PC-9 (cell line): ENCODE measurements at regions not wholly inside any gene's neighbourhood (a gene's known extent, or its start where the extent isn't known, plus 50 kb on each side); places are given as distances from the start of the nearest gene placed in this dataset.

Experiments used
- BruUV-seq: library from RNA; stranded (reverse); fragments of 400-500 nt; replicated peaks from 2 replicates; lab custom pipeline; 2021; lab: Mats Ljungman, UMichigan
- CTCF ChIA-PET: fragments of 300-600 bp; sonication (Branson Sonifier 250); formaldehyde crosslinking; loops from one replicate; lab custom pipeline; 2022; ENCODE audit warnings: antibody characterized with exemption; lab: Charles Lee
- POLR2A ChIA-PET: fragments of 300-600 bp; sonication (Branson Sonifier 250); formaldehyde crosslinking; loops from one replicate; lab custom pipeline; 2022; ENCODE audit warnings: antibody characterized with exemption; ENCODE audit not compliant: unreplicated experiment; lab: Charles Lee
- DNase-seq, 2 experiments: peaks; one replicate each; pipeline versions ENCODE4 v3.0.0 to v3.0.0-alpha.2; 2015 to 2022; ENCODE audit warnings: mixed read lengths in 1 of 2
- H2AFZ ChIP-seq: fragments of 200-600 bp; sonication (generic); 2 replicates; pipeline ENCODE4 v1.8.1; 2017; ENCODE audit warnings: antibody characterized with exemption
- H3F3A ChIP-seq: fragments of 200-600 bp; sonication (generic); 2 replicates; pipeline ENCODE4 v1.8.1; 2017; ENCODE audit warnings: antibody characterized with exemption, mild to moderate bottlenecking, low read depth; ENCODE audit not compliant: insufficient read depth
- H3K27ac ChIP-seq: fragments of 200-600 bp; sonication (generic); 2 replicates; pipeline ENCODE4 v1.6.1; 2016; ENCODE audit warnings: mixed run types
- H3K27me3 ChIP-seq: fragments of 200-600 bp; sonication (generic); 2 replicates; pipeline ENCODE4 v1.6.1; 2016; ENCODE audit warnings: low read depth, mixed run types; ENCODE audit not compliant: insufficient read depth
- H3K36me3 ChIP-seq: fragments of 200-600 bp; sonication (generic); 2 replicates; pipeline ENCODE4 v1.6.1; 2016; ENCODE audit warnings: low read depth, mixed run types
- H3K4me1 ChIP-seq: fragments of 200-600 bp; sonication (generic); replicated peaks from 2 replicates; pipeline ENCODE4 v1.6.1; 2016; ENCODE audit warnings: mixed run types; ENCODE audit not compliant: insufficient read depth
- H3K4me2 ChIP-seq: fragments of 200-600 bp; sonication (generic); 2 replicates; pipeline ENCODE4 v1.6.1; 2017; ENCODE audit warnings: mixed run types
- H3K4me3 ChIP-seq: fragments of 200-600 bp; sonication (generic); 2 replicates; pipeline ENCODE4 v1.6.1; 2016; ENCODE audit warnings: mixed run types
- H3K79me2 ChIP-seq: fragments of 200-600 bp; sonication (generic); 2 replicates; pipeline ENCODE4 v1.6.1; 2017; ENCODE audit warnings: low read depth, mixed run types
- H3K9me2 ChIP-seq: fragments of 200-600 bp; sonication (generic); 2 replicates; pipeline ENCODE4 v1.8.1; 2017; ENCODE audit warnings: mild to moderate bottlenecking; ENCODE audit not compliant: insufficient read depth
- H3K9me3 ChIP-seq: fragments of 200-600 bp; sonication (generic); 2 replicates; pipeline ENCODE4 v1.8.1; 2016; ENCODE audit warnings: low read depth; ENCODE audit not compliant: insufficient read depth
- H4K20me1 ChIP-seq: fragments of 200-600 bp; sonication (generic); 2 replicates; pipeline ENCODE4 v1.8.1; 2017; ENCODE audit not compliant: insufficient read depth
- CTCF ChIP-seq: fragments of 200-600 bp; sonication (generic); conservative IDR thresholded peaks from 2 replicates; pipeline ENCODE4 v1.6.1; 2017; ENCODE audit warnings: mixed run types, antibody characterized with exemption, mild to moderate bottlenecking, moderate library complexity
- EZH2 ChIP-seq: fragments of 200-600 bp; sonication (generic); IDR thresholded peaks from 2 replicates; pipeline ENCODE4 v1.8.0; 2017; ENCODE audit warnings: antibody characterized with exemption, low read depth
- intact Hi-C: fragments of 100-400 bp; cut with micrococcal nuclease; formaldehyde crosslinking; loops from one replicate; pipeline ENCODE4 v1.10.0; 2022; ENCODE audit not compliant: unreplicated experiment

- no peaks in the 10 kb centered on the region for H3K9me3 ChIP-seq
- H3K27ac ChIP-seq = no peak overlapping the region
- no peaks in the 10 kb centered on the region for H3K36me3 ChIP-seq
- BruUV-seq = no TSS peak
- POLR2A ChIA-PET = no interaction called here
- TF ChIP-seq EZH2 (no peak), CTCF (no peak)
- H3K4me3 ChIP-seq = no peak overlapping the region
- H2AFZ ChIP-seq = no peak overlapping the region
- H3K9me2 ChIP-seq = no peaks in the 10 kb centered on the region
- DNase-seq = peak; percentile 51 to 53
- intact Hi-C loops = no loop called here
- H3K4me2 ChIP-seq = no peak overlapping the region
- H3K79me2 ChIP-seq = no peaks in the 10 kb centered on the region
- no peaks in the 10 kb centered on the region for H4K20me1 ChIP-seq
- CTCF ChIA-PET = no interaction called here
- no peaks in the 10 kb centered on the region for H3K4me1 ChIP-seq
- H3K27me3 ChIP-seq = no peaks in the 10 kb centered on the region
- no peaks in the 10 kb centered on the region for H3F3A ChIP-seq
These were observed 244.7 kb downstream of the COL4A1 start for GRCh38 chr13:110062077-110062776.

- Histone ChIP-seq H3K9me3 (no peaks in the 10 kb centered on the region), H3F3A (no peaks in the 10 kb centered on the region), H2AFZ (no peak overlapping the region), H3K4me1 (no peaks in the 10 kb centered on the region), H3K27ac (no peak overlapping the region), H4K20me1 (no peaks in the 10 kb centered on the region), H3K4me2 (no peak overlapping the region), H3K4me3 (no peak overlapping the region), H3K79me2 (no peaks in the 10 kb centered on the region), H3K36me3 (no peaks in the 10 kb centered on the region), H3K9me2 (no peaks in the 10 kb centered on the region), H3K27me3 (no peaks in the 10 kb centered on the region)
- POLR2A ChIA-PET = no interaction called here
- CTCF ChIA-PET = no interaction called here
- no peak for DNase-seq
- TF ChIP-seq CTCF (no peak), EZH2 (no peak)
- intact Hi-C loops = no loop called here
- no TSS peak for BruUV-seq
These were observed 245.7 kb downstream of the COL4A1 start for GRCh38 chr13:110061270-110061669.

- ChIA-PET POLR2A (no interaction called here), CTCF (no interaction called here)
- H3K9me3 ChIP-seq = no peaks in the 10 kb centered on the region
- no TSS peak for BruUV-seq
- H3K27me3 ChIP-seq = no peaks in the 10 kb centered on the region
- no peaks in the 10 kb centered on the region for H3K79me2 ChIP-seq
- H2AFZ ChIP-seq = no peak overlapping the region
- H3F3A ChIP-seq = no peaks in the 10 kb centered on the region
- H3K4me2 ChIP-seq = no peak overlapping the region
- H3K36me3 ChIP-seq = no peaks in the 10 kb centered on the region
- no peak overlapping the region for H3K27ac ChIP-seq
- H3K4me3 ChIP-seq = no peak overlapping the region
- no peaks in the 10 kb centered on the region for H3K4me1 ChIP-seq
- no peak for DNase-seq
- no peaks in the 10 kb centered on the region for H4K20me1 ChIP-seq
- intact Hi-C loops = no loop called here
- TF ChIP-seq EZH2 (no peak), CTCF (no peak)
- no peaks in the 10 kb centered on the region for H3K9me2 ChIP-seq
These were observed 249.9 kb downstream of the COL4A1 start for GRCh38 chr13:110057052-110057451.
